ENCODE measurements at regions not wholly inside any gene's neighbourhood (a gene's known extent, or its start where the extent isn't known, plus 50 kb on each side); places are given as distances from the start of the nearest gene placed in this dataset.

DNA sequence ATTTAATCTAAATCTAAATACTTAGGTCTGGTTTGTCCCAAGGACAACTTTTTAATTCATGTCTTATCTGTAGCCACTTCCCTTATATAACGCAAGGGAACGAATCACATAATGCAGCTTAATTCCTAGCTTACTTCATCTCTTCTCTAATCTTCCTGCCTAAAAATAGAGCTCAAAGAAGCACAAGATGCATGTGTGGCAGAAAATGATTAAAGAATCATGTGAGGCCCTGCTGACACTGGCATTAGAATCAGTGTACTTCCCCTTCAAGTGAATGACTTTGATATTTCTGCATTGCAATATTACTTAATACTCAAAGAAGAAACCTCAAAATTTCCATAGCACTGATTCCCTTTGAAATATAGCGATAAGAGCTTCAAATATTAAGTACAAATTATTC is 317.9 kb upstream of the FTMT start:
- TF ChIP-seq, protein P1, sequence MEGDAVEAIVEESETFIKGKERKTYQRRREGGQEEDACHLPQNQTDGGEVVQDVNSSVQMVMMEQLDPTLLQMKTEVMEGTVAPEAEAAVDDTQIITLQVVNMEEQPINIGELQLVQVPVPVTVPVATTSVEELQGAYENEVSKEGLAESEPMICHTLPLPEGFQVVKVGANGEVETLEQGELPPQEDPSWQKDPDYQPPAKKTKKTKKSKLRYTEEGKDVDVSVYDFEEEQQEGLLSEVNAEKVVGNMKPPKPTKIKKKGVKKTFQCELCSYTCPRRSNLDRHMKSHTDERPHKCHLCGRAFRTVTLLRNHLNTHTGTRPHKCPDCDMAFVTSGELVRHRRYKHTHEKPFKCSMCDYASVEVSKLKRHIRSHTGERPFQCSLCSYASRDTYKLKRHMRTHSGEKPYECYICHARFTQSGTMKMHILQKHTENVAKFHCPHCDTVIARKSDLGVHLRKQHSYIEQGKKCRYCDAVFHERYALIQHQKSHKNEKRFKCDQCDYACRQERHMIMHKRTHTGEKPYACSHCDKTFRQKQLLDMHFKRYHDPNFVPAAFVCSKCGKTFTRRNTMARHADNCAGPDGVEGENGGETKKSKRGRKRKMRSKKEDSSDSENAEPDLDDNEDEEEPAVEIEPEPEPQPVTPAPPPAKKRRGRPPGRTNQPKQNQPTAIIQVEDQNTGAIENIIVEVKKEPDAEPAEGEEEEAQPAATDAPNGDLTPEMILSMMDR (IDR thresholded peaks at IDR 0.05; ENCODE audit: poor library complexity, severe bottlenecking) = no peak
- H3K27me3 ChIP-seq (ENCODE audit: insufficient read depth, poor library complexity, severe bottlenecking) = no peaks in the 10 kb centered on the region
- no peak for DNase-seq (ENCODE audit: low spot score)
- H3K36me3 ChIP-seq (ENCODE audit: low read depth) = no peaks in the 10 kb centered on the region
- ATAC-seq (ENCODE audit: low read depth) = no peak
- H3K4me3 ChIP-seq (ENCODE audit: severe bottlenecking) = no peak overlapping the region
- no peaks in the 10 kb centered on the region for H3K4me1 ChIP-seq (ENCODE audit: insufficient read depth, poor library complexity, severe bottlenecking)
- H3K27ac ChIP-seq (ENCODE audit: poor library complexity, severe bottlenecking) = no peak overlapping the region
- H3K9me3 ChIP-seq (ENCODE audit: severe bottlenecking) = no peaks in the 10 kb centered on the region

DNA sequence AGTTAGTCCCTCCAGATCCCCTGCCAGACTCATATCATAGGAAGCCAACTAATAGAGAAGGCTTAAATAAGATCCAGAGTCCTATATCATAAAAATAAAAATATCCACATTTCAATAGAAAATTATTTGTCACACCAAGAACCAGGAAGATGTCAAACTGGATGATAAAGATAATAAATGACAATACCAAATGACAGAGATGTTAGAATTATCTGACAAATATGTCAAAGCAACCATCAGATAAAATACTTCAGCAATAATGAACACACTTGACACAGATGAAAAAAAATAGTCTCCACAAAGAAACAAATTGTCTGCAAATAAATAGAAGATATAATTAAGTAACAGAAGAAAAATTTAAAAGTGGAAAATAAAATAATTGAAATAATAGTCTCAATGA is 300.7 kb upstream of the FTMT start:
- no peaks in the 10 kb centered on the region for H3K27me3 ChIP-seq (ENCODE audit: insufficient read depth, poor library complexity, severe bottlenecking)
- H3K27ac ChIP-seq (ENCODE audit: poor library complexity, severe bottlenecking) = no peak overlapping the region
- H3K4me1 ChIP-seq (ENCODE audit: insufficient read depth, poor library complexity, severe bottlenecking) = no peaks in the 10 kb centered on the region
- ATAC-seq (ENCODE audit: low read depth) (no peak), DNase-seq (ENCODE audit: low spot score) (no peak)
- H3K9me3 ChIP-seq (ENCODE audit: severe bottlenecking) = no peaks in the 10 kb centered on the region
- H3K4me3 ChIP-seq (ENCODE audit: severe bottlenecking) = no peak overlapping the region
- no peaks in the 10 kb centered on the region for H3K36me3 ChIP-seq (ENCODE audit: low read depth)
- TF ChIP-seq, protein P1 (IDR thresholded peaks at IDR 0.05; ENCODE audit: poor library complexity, severe bottlenecking) = no peak

DNA sequence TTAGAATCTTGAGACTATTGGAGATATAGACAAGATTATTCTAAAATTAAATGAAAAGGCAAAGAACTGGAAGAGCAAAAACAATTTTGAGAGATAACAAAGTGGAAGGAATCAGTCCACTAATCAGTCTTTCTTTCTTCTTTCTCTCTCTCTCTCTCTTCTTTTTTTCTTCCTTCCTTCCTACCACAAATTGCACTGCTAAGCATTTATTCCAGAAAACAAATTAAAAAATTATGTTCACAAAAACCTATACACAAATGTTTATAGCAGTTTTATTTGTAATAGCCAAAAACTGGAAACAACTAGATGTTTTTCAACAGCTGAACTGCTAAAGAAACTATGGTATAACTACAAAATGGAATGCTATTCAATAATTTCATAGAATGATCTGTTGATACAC is 291.9 kb upstream of the FTMT start:
- no peaks in the 10 kb centered on the region for H3K4me1 ChIP-seq (ENCODE audit: insufficient read depth, poor library complexity, severe bottlenecking)
- ATAC-seq (ENCODE audit: low read depth) (no peak), DNase-seq (ENCODE audit: low spot score) (no peak)
- H3K4me3 ChIP-seq (ENCODE audit: severe bottlenecking) = no peak overlapping the region
- no peaks in the 10 kb centered on the region for H3K9me3 ChIP-seq (ENCODE audit: severe bottlenecking)
- TF ChIP-seq, protein P1 (IDR thresholded peaks at IDR 0.05; ENCODE audit: poor library complexity, severe bottlenecking) = no peak
- H3K36me3 ChIP-seq (ENCODE audit: low read depth) = no peaks in the 10 kb centered on the region
- no peak overlapping the region for H3K27ac ChIP-seq (ENCODE audit: poor library complexity, severe bottlenecking)
- H3K27me3 ChIP-seq (ENCODE audit: insufficient read depth, poor library complexity, severe bottlenecking) = no peaks in the 10 kb centered on the region

DNA sequence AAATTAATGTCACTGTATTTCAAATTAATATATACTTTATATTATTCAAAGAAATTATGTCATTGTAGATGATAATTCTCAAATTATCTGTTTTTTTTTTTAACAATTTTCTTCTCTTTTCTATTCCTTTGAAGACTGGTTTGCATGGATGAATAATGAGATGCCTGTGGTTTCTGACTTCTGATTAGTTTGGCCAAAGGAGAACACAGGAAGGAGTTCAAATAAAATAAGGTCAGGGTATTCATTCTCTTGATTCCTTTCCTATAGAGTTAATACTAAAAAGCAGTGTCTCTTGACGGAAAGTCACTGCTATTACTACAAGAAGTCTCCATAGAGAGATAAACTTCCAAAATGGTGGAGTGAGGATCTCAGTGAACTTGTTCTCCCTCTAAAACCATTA is 279.6 kb upstream of the FTMT start:
- ATAC-seq (ENCODE audit: low read depth) (no peak), DNase-seq (ENCODE audit: low spot score) (no peak)
- no peak overlapping the region for H3K4me3 ChIP-seq (ENCODE audit: severe bottlenecking)
- no peak overlapping the region for H3K27ac ChIP-seq (ENCODE audit: poor library complexity, severe bottlenecking)
- no peaks in the 10 kb centered on the region for H3K4me1 ChIP-seq (ENCODE audit: insufficient read depth, poor library complexity, severe bottlenecking)
- TF ChIP-seq, protein P1 (IDR thresholded peaks at IDR 0.05; ENCODE audit: poor library complexity, severe bottlenecking) = no peak
- peaks cover 2% of the 10 kb centered on the region for H3K9me3 ChIP-seq (ENCODE audit: severe bottlenecking)
- H3K36me3 ChIP-seq (ENCODE audit: low read depth) = no peaks in the 10 kb centered on the region
- no peaks in the 10 kb centered on the region for H3K27me3 ChIP-seq (ENCODE audit: insufficient read depth, poor library complexity, severe bottlenecking)

DNA sequence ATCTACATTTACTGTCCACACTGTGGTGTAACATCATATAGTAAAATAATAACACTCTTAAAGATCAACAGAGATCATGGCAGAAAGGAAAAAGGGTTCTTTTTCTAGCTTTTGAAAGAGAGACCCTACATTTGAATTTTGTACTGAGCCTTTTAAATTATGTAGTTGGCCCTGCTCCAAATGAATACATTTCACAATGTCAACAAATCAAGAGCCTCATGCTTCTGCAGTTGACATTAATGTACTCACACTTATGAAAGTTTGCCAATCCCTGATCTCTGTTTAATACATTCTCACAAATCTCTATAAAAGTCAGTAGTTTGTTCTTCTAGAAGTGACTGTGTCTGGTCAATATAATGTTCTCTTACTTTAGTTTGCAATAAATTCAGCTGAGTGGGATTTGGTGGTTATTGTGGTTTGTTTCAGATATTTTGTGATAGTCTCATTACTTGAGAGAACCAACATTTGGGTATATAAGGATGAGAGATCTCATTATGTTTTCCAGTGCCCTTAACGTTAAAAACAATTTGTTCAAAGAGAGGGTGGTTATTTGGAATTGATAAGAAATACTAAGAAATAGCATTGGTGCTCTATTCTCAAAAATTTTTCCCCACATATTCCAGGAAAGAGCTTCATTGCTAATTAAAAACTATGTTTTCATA is 277.8 kb upstream of the FTMT start:
- DNase-seq (ENCODE audit: low spot score) = no peak
- no peak for ATAC-seq (ENCODE audit: low read depth)
- TF ChIP-seq, protein P1 (IDR thresholded peaks at IDR 0.05; ENCODE audit: poor library complexity, severe bottlenecking) = no peak

More for the DNA sequence above, 277.8 kb upstream of the FTMT start:
- Histone ChIP-seq H3K9me3 (ENCODE audit: severe bottlenecking) (no peaks in the 10 kb centered on the region), H3K27ac (ENCODE audit: poor library complexity, severe bottlenecking) (no peak overlapping the region), H3K4me1 (ENCODE audit: insufficient read depth, poor library complexity, severe bottlenecking) (no peaks in the 10 kb centered on the region), H3K4me3 (ENCODE audit: severe bottlenecking) (no peak overlapping the region), H3K27me3 (ENCODE audit: insufficient read depth, poor library complexity, severe bottlenecking) (no peaks in the 10 kb centered on the region), H3K36me3 (ENCODE audit: low read depth) (no peaks in the 10 kb centered on the region)

All from RWPE2 (cell line).